ENCODE measurements at regions not wholly inside any gene's neighbourhood (a gene's known extent, or its start where the extent isn't known, plus 50 kb on each side); places are given as distances from the start of the nearest gene placed in this dataset.
A peak's percentile ranks its signal among the peaks of the same experiment; 100 is the strongest.

DNA sequence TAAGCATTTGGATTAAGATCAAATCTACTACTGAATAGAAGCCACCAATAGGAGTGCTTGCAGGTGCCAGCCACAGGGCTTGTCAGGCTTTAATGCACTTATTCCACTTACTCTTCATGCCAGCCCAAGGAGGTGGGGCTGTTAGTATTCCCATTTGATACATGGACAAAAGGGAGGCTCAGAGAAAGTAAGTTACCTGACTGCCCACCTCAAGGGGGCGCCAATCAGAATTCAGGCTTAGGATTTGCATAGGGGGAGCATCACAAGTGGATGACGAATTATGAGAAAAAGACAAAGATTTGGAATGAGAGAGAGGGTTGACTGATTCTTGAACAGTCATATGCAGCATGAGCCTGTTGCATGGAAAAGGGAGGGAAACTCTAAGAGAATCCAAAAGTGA is 188.4 kb upstream of the TSHZ2 start:
- peak; percentile 3 to 28 for DNase-seq (ENCODE audit: low read depth in 2 of 2)

DNA sequence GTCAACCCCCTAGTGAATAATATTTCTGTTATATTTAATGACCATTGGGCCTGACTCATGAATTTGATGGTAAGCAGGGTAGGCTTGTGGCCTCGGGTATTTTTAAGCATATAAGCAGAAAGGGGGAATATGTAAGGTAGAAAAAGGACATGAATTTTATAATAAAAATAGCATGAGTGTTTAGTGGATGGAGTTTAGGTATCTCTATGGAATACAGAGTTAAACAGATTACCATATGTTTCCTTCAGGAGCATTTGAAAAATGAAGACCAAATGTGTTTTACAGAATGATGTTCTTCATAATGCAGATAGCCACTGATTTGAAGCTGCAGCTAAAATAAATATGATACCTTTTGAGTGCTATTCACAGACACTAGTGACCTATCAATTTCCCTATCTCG is 191.7 kb upstream of the TSHZ2 start:
- DNase-seq (ENCODE audit: low read depth in 2 of 2) = no peak

GRCh38 chr20:52779125-52779524 is 193.0 kb upstream of the TSHZ2 start:
- DNase-seq (ENCODE audit: low read depth in 2 of 2) = no peak

DNA sequence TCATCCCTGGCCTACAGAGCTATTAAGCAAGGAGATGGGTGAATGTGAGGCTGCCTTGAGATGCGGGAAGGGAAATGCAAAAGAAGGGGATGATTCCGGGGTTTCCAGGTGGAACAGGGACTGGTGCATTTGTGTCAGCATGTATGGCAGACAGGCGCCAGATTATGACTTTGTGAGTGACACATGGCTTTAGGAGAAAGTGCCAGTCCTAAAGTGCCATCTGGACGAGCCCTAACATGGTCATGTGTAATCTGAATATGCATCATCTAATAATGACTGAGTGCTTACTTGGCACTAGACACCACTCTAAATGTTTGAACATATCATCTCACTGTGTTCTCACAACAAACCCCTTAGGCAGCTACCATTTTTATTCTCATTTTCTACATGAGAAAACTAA is 195.0 kb upstream of the TSHZ2 start:
- DNase-seq (ENCODE audit: low read depth in 2 of 2) = no peak

DNA sequence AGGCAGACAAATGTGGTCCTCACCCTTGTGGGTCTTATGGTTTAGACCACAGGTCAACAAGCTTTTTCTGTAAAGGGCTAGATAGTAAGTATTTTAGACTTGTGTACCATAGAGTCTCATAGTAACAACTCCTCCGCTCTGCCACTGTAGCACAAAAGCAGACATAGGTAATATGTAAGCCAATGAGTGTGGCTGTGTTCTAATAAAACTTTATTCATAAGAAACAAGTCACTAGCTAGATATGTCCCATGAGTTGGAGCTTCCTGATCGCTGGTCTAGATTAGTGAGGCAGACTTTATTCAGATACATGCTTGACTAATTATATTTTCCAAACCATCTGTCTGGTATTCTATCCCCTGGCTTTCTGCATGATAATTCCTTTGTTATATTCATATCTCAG is 196.4 kb upstream of the TSHZ2 start:
- DNase-seq (ENCODE audit: low read depth in 2 of 2) = no peak

DNA sequence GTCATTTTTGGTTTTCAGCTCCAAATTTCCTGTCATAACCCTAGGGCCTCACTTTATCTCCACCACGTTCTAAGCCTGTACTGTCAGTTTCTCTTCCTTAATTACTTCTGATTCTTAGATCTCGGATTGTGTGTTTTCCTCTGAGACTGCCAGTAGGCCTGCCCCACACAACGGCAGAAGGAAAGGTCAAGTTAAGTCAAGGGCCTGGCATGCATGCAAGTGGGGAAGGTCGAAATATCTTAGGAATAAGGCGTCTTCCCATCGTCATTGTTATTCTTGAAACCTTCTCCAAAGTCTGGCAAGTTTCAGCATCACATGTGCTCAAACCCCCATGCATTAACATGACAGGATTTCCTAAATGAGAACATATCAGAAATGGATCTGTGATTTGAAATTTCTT is 203.5 kb upstream of the TSHZ2 start:
- DNase-seq (ENCODE audit: low read depth in 2 of 2) = no peak

DNA sequence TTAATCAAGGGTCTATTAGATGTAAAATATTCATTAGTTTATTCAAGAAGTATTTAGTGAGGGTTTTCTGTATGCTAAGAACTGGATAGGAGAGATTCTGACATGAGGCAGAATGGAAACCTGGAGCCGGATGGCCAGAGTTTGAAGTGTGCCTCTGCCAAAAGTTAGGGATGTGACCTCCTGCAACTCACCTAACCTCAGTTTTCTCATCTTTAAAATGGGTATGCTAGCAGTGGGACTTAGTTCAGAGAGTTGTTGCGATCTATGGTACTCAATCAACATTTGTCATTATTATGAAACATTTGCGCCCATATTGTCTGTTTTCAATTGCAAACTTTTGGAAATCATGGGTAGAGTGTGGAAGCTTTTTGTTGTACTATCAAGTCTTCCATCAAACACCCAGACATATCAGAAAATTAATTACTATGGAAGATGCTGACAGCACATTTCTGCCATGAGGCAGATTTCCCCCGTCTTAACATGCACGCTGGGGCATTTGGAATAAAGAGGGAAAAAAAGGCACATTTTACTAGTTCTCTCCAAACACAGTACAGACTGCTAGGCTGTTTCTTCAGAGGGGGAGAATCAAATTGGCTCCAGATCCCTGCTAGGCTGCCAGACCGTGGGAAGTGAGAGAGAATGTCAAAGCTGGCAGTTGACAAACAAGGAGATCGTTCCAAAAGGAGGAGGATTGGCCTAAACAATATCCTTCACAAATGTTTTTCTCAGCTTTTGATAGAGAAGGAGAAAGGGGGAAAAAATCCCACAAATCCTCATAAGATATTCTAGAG is 205.3 kb upstream of the TSHZ2 start:
- no peak for DNase-seq (ENCODE audit: low read depth in 2 of 2)

DNA sequence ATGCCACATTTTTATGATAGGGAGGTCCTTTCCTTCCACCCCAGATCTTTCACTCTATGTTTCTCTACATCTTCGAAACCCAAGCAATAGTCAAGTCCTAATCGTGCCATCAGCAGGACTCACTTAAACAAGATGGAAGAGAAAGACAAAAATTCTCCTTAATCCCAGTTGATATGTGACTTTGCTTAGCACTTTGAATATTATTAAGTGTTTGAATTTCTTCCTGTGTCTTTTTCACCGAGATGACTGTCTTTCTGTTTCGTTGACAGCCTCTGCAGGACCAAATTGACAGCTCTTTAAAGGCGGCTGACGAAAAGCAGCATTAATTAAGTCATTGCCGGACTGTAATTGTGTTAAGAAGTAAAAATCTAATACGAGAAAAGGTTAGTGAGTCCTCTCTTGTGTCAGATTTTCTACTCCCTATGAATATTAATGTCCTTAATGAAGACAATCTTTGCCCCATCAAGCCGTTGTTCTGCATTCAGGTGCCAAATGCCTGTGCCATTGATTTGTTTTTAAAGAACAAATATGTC is 208.8 kb upstream of the TSHZ2 start:
- no peak for DNase-seq (ENCODE audit: low read depth in 2 of 2)

DNA sequence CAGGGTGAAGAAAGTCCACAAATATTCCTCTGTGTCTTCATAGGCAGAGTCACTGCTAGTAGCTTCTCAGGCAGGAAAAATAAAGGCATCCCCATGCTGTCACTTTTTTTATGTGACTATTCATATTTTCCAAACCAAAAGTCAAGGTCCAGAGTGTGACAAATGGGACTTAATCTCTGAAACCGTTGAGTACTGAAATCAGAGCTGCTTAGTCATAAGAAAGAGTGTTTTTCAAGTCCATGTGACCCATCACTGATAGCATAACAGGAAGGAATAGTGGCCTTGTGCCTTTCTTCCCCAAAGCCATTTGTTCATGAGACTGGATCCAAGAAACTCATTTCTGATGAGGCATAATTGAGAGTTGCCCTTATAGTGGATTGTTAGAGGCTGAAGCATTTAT is 210.3 kb upstream of the TSHZ2 start:
- DNase-seq (ENCODE audit: low read depth in 2 of 2) = no peak

GRCh38 chr20:52760791-52761190 is 211.4 kb upstream of the TSHZ2 start:
- DNase-seq (ENCODE audit: low read depth in 2 of 2) = no peak

GRCh38 chr20:52757411-52757810 is 214.7 kb upstream of the TSHZ2 start:
- DNase-seq (ENCODE audit: low read depth in 2 of 2) = no peak

- no peak for DNase-seq (ENCODE audit: low read depth in 2 of 2)
Measured at GRCh38 chr20:52755744-52756143, 216.4 kb upstream of the TSHZ2 start.

DNA sequence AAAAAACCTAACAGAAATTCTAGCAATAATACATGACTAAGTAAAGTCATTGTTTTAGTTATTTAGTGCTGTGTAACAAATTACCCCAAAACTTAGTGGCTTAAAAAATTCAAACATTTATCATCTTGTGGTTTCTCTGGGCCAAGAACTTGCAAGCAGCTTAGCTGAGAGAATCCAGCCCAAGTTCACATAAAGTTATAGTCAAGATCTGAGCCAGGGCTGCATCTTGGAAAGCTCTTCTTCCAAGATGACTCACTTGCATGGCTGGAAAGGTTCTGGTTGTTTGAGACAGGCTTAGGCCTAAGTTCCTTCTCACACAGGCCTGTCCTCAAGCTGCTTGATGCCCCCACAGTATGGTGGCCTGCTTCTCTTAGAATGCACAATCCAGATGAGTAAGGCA is 217.8 kb upstream of the TSHZ2 start:
- DNase-seq (ENCODE audit: low read depth in 2 of 2) = no peak

GRCh38 chr20:52752023-52752422 is 220.1 kb upstream of the TSHZ2 start:
- no peak for DNase-seq (ENCODE audit: low read depth in 2 of 2)

- DNase-seq (ENCODE audit: low read depth in 2 of 2) = no peak
Measured at GRCh38 chr20:52751571-52751970, 220.6 kb upstream of the TSHZ2 start.

GRCh38 chr20:52749938-52750337 is 222.2 kb upstream of the TSHZ2 start:
- no peak for DNase-seq (ENCODE audit: low read depth in 2 of 2)

DNA sequence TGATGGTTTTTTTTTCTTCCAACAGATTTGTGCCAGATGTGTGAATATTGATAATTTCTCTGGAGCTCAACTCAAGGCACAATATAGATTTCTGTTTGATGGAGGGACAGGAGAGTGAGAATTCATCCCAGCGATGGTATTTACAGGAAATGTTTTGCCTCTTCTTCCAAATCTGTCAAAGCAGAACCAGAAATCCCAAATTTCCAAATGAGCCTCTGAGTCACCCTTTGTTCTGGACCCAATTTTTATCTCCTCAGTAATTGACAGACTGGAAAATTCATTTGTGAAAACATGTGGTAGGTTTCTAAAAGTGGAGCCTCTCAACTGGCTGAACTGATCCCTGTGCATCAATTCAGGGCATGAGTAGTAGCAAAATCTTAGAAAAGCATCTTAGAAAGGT is 223.2 kb upstream of the TSHZ2 start:
- no peak for DNase-seq (ENCODE audit: low read depth in 2 of 2)

DNA sequence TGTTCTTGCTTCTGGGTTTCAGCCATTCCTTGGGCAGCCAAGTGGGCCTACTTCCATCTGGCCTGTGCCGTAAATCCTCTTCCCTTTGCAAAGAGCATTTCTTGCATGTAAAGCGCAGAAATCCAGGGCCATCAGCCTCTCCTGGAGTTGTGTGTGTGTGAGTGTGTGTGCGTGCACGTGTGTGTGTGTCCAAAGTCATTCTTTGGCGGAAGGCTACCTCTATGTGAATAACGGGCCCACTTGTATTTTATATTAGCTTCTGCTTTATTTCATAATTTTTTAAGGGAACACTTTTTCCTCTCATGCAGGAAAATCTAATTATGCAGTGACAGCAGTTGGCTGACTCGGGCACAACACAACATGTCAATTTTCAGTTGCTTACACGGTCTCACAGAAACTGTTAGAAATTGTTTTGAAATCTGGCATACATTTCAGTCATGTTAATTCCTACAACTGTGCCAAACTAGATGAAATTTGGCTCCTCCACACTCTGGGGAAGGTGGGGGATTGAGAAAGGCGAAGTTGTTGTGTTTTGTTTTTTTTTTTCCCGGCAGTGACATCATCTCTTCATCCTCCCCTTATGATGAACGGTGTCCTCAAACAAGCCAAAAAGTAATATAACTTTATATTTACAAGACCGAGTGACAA is 223.7 kb upstream of the TSHZ2 start:
- no peak for DNase-seq (ENCODE audit: low read depth in 2 of 2)

GRCh38 chr20:52747845-52748284 is 224.3 kb upstream of the TSHZ2 start:
- DNase-seq (ENCODE audit: low read depth in 2 of 2) = no peak

GRCh38 chr20:52746770-52747169 is 225.4 kb upstream of the TSHZ2 start:
- DNase-seq (ENCODE audit: low read depth in 2 of 2) = no peak

GRCh38 chr20:52746190-52746589 is 226.0 kb upstream of the TSHZ2 start:
- no peak for DNase-seq (ENCODE audit: low read depth in 2 of 2)

- no peak for DNase-seq (ENCODE audit: low read depth in 2 of 2)
Measured at GRCh38 chr20:52744441-52744840, 227.7 kb upstream of the TSHZ2 start.

DNA sequence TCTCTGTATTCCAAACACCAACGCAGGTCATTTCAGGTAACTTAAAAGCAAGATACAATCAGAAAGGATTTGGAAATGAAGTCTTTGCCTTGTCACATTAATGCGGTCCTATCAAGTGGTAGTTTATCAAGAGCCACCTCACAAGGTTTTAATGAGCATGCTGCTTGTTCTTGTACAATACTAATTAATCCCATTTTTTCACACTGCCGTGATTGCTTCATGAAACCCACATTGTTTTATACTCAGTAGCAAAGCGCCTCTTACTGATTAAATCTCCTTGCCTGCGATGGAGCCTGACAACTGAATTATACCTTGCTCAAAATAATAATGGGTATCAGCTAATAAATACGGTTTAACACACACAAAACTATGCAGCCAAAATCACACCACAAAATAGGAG is 234.1 kb upstream of the TSHZ2 start:
- no peak for DNase-seq (ENCODE audit: low read depth in 2 of 2)

All from stimulated activated CD4-positive, alpha-beta T cell treated with anti-CD3 and anti-CD28 coated beads, Interleukin-1b, Interleukin-23, amount 100 ng/mL, for 4 hours (primary cell).